GM12878 (cell line): ENCODE measurements at regions not wholly inside any gene's neighbourhood (a gene's known extent, or its start where the extent isn't known, plus 50 kb on each side); places are given as distances from the start of the nearest gene placed in this dataset.

Source experiments
- ATAC-seq: fragments of 200-7000 bp; cut with Tn5 transposase; 3 replicates; pipeline ENCODE4 v1.9.1; 2020; ENCODE audit warnings: mild to moderate bottlenecking, moderate library complexity
- BruUV-seq: library from RNA; stranded (reverse); fragments of 400-500 nt; replicated peaks from 2 replicates; lab custom pipeline; 2021; lab: Mats Ljungman, UMichigan
- CTCF ChIA-PET: fragments of 300-600 bp; sonication (Branson Sonifier 250); formaldehyde crosslinking; extraction: SDS; loops from one replicate; lab custom pipeline; 2021; ENCODE audit warnings: inconsistent platforms; lab: Yijun Ruan, JAX
- POLR2A ChIA-PET: fragments of 350-600 bp; formaldehyde crosslinking; extraction: SDS; loops from one replicate; lab custom pipeline; 2021; ENCODE audit warnings: inconsistent platforms; lab: Charles Lee
- RAD21 ChIA-PET: fragments of 300-600 bp; sonication (Branson Sonifier 250); formaldehyde crosslinking; loops from one replicate; lab custom pipeline; 2023; ENCODE audit warnings: antibody characterized with exemption; ENCODE audit not compliant: unreplicated experiment; lab: Charles Lee
- SMC1A ChIA-PET: fragments of 300-600 bp; sonication (Branson Sonifier 250); formaldehyde crosslinking; loops from one replicate; lab custom pipeline; 2023; ENCODE audit not compliant: unreplicated experiment, uncharacterized antibody; lab: Charles Lee
- DNase-seq: peaks from one replicate; pipeline ENCODE4 v3.0.0-alpha.2; 2011; ENCODE audit warnings: low read depth, low spot score
- FAIRE-seq: peaks from 3 replicates; lab custom pipeline; 2011; peaks lifted over from hg19 to GRCh38; lab: Jason Lieb, UNC
- H2AFZ ChIP-seq: 2 replicates; pipeline ENCODE4 v1.6.0; 2011; ENCODE audit warnings: low read depth, low read length, control low read depth; ENCODE audit not compliant: control insufficient read depth
- H3K27ac ChIP-seq: 2 replicates; pipeline ENCODE4 v1.5.1; 2011; ENCODE audit warnings: control low read depth; ENCODE audit not compliant: control insufficient read depth, insufficient read depth
- H3K27me3 ChIP-seq, 2 experiments: replicated peaks in 1 of 2; 2 replicates each; pipeline versions ENCODE4 v1.6.0 to v1.6.1; 2011; ENCODE audit warnings: low read length in 1 of 2; ENCODE audit not compliant: control insufficient read depth in 2 of 2, insufficient read depth in 2 of 2
- H3K36me3 ChIP-seq, 2 experiments: 2 replicates each; pipeline ENCODE4 v1.5.1; 2011; ENCODE audit warnings: low read length in 1 of 2; ENCODE audit not compliant: control insufficient read depth in 2 of 2, insufficient read depth in 2 of 2
- H3K4me1 ChIP-seq: 2 replicates; pipeline ENCODE4 v1.6.1; 2011; ENCODE audit warnings: mild to moderate bottlenecking, low read length, moderate library complexity, mixed read lengths; ENCODE audit not compliant: control insufficient read depth, insufficient read depth
- H3K4me2 ChIP-seq: 2 replicates; pipeline ENCODE4 v1.6.0; 2011; ENCODE audit warnings: control low read depth; ENCODE audit not compliant: control insufficient read depth, insufficient read depth
- H3K4me3 ChIP-seq: fragments of 200-600 bp; sonication (generic); 2 replicates; pipeline ENCODE4 v1.5.1; 2016
- H3K79me2 ChIP-seq: 2 replicates; pipeline ENCODE4 v1.6.0; 2011; ENCODE audit warnings: low read length; ENCODE audit not compliant: control insufficient read depth, insufficient read depth
- H3K9ac ChIP-seq: 2 replicates; pipeline ENCODE4 v1.8.0; 2011; ENCODE audit warnings: low read length, control low read depth, mixed read lengths; ENCODE audit not compliant: control insufficient read depth, insufficient read depth
- H3K9me3 ChIP-seq: replicated peaks from 3 replicates; pipeline ENCODE4 v1.5.1; 2011; ENCODE audit warnings: mild to moderate bottlenecking, low read length; ENCODE audit not compliant: control insufficient read depth, insufficient read depth
- H4K20me1 ChIP-seq: 2 replicates; pipeline ENCODE4 v1.6.0; 2011; ENCODE audit not compliant: control insufficient read depth, insufficient read depth
- BHLHE40 ChIP-seq, 2 experiments: fragments of 450-650 bp in 1 of 2; IDR thresholded peaks; 2 replicates each; pipeline ENCODE4 v1.6.1; 2011 to 2017; ENCODE audit warnings: low read depth in 2 of 2, borderline replicate concordance in 1 of 2, improper control_type of control experiment in 1 of 2, low read length in 1 of 2, mild to moderate bottlenecking in 1 of 2
- CREM ChIP-seq: IDR thresholded peaks from 2 replicates; pipeline ENCODE4 v1.6.1; 2014; ENCODE audit warnings: antibody characterized with exemption, low read depth
- ESRRA ChIP-seq: IDR thresholded peaks from 2 replicates; pipeline ENCODE4 v1.6.1; 2012; ENCODE audit warnings: mild to moderate bottlenecking, low read length, improper control_type of control experiment
- FOS ChIP-seq: IDR thresholded peaks from 3 replicates; pipeline ENCODE4 v1.6.1; 2011; ENCODE audit warnings: borderline replicate concordance; ENCODE audit not compliant: insufficient read length; ENCODE audit errors: extremely low read depth
- NFYA ChIP-seq: IDR thresholded peaks from 2 replicates; pipeline ENCODE4 v1.6.1; 2011; ENCODE audit warnings: low read depth, mild to moderate bottlenecking, low read length, improper control_type of control experiment, borderline replicate concordance
- SIN3A ChIP-seq: IDR thresholded peaks from 2 replicates; pipeline ENCODE4 v1.6.1; 2012; ENCODE audit warnings: low read depth, low read length, improper control_type of control experiment
- SMAD5 ChIP-seq: IDR thresholded peaks from 2 replicates; pipeline ENCODE4 v1.6.1; 2016; ENCODE audit warnings: antibody characterized with exemption, low read depth
- SPI1 ChIP-seq: IDR thresholded peaks from 2 replicates; pipeline ENCODE4 v1.6.1; 2011; ENCODE audit warnings: low read depth, mild to moderate bottlenecking, low read length, moderate library complexity, borderline replicate concordance; ENCODE audit not compliant: insufficient read depth
- SREBF1 ChIP-seq: IDR thresholded peaks from 2 replicates; pipeline ENCODE4 v1.6.1; 2012; ENCODE audit warnings: mild to moderate bottlenecking, low read length
- SRF ChIP-seq, 2 experiments: IDR thresholded peaks; 2 replicates each; pipeline ENCODE4 v1.6.1; 2011; ENCODE audit warnings: low read depth in 2 of 2, low read length in 2 of 2, mild to moderate bottlenecking in 1 of 2, moderate library complexity in 1 of 2
- ZNF274 ChIP-seq: IDR thresholded peaks from one replicate; pipeline ENCODE4 v1.8.0; 2011; ENCODE audit not compliant: insufficient read length, insufficient read depth
- ZZZ3 ChIP-seq: IDR thresholded peaks from 2 replicates; pipeline ENCODE4 v1.6.1; 2011; ENCODE audit warnings: low read depth; ENCODE audit not compliant: control insufficient read depth, insufficient read length
- WGBS: methylation state at CpG from one replicate; pipeline ENCODE4 v1.1.6; 2016; ENCODE audit warnings: low lambda C conversion rate; ENCODE audit not compliant: insufficient replicate concordance, insufficient coverage; ENCODE audit errors: missing lambda C conversion rate; 5-methylcytosine and 5-hydroxymethylcytosine counted together
- in situ Hi-C: fragments of 300-500 bp; cut with MboI; formaldehyde crosslinking; loops from 9 replicates; pipeline ENCODE4 v1.14.3; 2018; ENCODE audit warnings: mixed read lengths
- intact Hi-C: fragments of 100-400 bp; cut with micrococcal nuclease; formaldehyde crosslinking; loops from one replicate; pipeline ENCODE4 v1.14.2; 2022; ENCODE audit not compliant: unreplicated experiment
- TF ChIP-seq, protein P1 (sequence below): IDR thresholded peaks from 2 replicates; pipeline ENCODE4 v1.6.1; 2011; ENCODE audit warnings: borderline replicate concordance, low read depth, mild to moderate bottlenecking, moderate library complexity, mixed read lengths, low read length; ENCODE audit not compliant: insufficient read depth; ENCODE audit errors: extremely low read length
- TF ChIP-seq, protein P2 (sequence below): fragments of 450-650 bp; IDR thresholded peaks from 2 replicates; pipeline ENCODE4 v1.6.1; 2018; ENCODE audit warnings: borderline replicate concordance, mild to moderate bottlenecking; ENCODE audit not compliant: partially characterized antibody
- TF ChIP-seq, protein P3 (sequence below): fragments of 450-650 bp; formaldehyde crosslinking; IDR thresholded peaks from 2 replicates; pipeline ENCODE4 v1.4.0; 2022; ENCODE audit warnings: mild to moderate bottlenecking, moderate library complexity
- TF ChIP-seq, protein P4 (sequence below): IDR thresholded peaks from 2 replicates; pipeline ENCODE4 v1.6.1; 2011; ENCODE audit warnings: borderline replicate concordance, low read depth, mild to moderate bottlenecking, moderate library complexity, low read length; ENCODE audit not compliant: insufficient read depth, poor library complexity, severe bottlenecking

DNA sequence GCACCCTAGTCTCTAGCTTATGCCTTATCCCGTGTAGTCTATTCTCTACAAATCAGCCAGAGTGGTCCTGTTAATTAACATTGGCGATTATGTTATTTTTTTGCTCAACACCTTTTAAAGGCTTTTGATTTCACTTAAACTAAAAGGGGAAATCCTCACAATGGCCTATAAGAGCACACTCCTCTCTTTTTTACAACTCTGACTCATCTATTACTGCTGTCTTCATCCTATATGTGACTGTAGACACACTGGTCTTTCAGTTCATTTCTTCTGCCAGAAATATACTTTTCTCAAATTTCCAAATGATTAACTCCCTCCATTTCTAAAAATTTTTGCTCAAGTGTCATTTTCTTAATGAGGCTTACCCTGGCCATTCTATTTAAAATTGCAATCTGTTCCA is 143.4 kb downstream of the NSUN3 start (continued):
- TF ChIP-seq, protein P1, sequence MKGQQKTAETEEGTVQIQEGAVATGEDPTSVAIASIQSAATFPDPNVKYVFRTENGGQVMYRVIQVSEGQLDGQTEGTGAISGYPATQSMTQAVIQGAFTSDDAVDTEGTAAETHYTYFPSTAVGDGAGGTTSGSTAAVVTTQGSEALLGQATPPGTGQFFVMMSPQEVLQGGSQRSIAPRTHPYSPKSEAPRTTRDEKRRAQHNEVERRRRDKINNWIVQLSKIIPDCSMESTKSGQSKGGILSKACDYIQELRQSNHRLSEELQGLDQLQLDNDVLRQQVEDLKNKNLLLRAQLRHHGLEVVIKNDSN: no peak
- no peak for TF ChIP-seq FOS
- TF ChIP-seq SREBF1: no peak
- TF ChIP-seq CREM: no peak
- TF ChIP-seq ZNF274: no peak
- no peak for TF ChIP-seq SIN3A
- no peak for TF ChIP-seq NFYA
- no peak for TF ChIP-seq SRF (IDR thresholded peaks at IDR 0.05; ENCODE audit: low read depth in 2 of 2, low read length in 2 of 2)
- TF ChIP-seq ZZZ3: no peak

DNA sequence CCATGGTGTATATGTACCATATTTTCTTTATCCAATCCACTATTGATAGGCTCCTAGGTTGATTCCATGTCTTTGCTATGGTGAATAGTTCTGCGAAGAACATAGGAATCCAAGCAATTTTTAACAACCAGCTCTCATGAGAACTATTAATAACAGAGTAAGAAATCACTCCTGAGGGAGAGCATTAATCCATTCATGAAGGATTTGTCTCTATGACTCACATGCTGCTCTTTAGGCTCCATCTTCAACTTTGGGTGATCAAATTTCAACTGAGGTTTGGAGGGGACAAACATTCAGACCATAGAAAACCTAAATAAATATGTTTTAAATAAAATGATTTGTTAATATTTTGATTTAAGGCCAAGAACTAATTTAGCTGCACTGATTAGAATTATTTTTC is 147.4 kb downstream of the NSUN3 start:
- WGBS: 0% methylated on average over 1 of the region's 1 CpG
- Histone ChIP-seq H3K9ac (no peak overlapping the region), H3K4me3 (no peak overlapping the region), H3K9me3 (no peaks in the 10 kb centered on the region), H3K4me1 (no peaks in the 10 kb centered on the region), H2AFZ (no peak overlapping the region), H3K79me2 (no peaks in the 10 kb centered on the region), H4K20me1 (no peaks in the 10 kb centered on the region), H3K4me2 (no peak overlapping the region), H3K27ac (no peak overlapping the region), H3K36me3 (no peaks in the 10 kb centered on the region), H3K27me3 (no peaks in the 10 kb centered on the region)
- ChIA-PET RAD21 (no interaction called here), CTCF (no interaction called here), POLR2A (no interaction called here), SMC1A (no interaction called here)
- in situ Hi-C loops: no loop called here
- no peak for ATAC-seq
- no peak for DNase-seq
- intact Hi-C loops: no loop called here
- FAIRE-seq: no peak
- BruUV-seq: no TSS peak
- TF ChIP-seq CREM: no peak
- TF ChIP-seq SPI1: no peak
- TF ChIP-seq, protein P2, sequence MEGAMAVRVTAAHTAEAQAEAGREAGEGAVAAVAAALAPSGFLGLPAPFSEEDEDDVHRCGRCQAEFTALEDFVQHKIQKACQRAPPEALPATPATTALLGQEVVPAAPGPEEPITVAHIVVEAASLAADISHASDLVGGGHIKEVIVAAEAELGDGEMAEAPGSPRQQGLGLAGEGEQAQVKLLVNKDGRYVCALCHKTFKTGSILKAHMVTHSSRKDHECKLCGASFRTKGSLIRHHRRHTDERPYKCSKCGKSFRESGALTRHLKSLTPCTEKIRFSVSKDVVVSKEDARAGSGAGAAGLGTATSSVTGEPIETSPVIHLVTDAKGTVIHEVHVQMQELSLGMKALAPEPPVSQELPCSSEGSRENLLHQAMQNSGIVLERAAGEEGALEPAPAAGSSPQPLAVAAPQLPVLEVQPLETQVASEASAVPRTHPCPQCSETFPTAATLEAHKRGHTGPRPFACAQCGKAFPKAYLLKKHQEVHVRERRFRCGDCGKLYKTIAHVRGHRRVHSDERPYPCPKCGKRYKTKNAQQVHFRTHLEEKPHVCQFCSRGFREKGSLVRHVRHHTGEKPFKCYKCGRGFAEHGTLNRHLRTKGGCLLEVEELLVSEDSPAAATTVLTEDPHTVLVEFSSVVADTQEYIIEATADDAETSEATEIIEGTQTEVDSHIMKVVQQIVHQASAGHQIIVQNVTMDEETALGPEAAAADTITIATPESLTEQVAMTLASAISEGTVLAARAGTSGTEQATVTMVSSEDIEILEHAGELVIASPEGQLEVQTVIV: no peak
- TF ChIP-seq, protein P3, sequence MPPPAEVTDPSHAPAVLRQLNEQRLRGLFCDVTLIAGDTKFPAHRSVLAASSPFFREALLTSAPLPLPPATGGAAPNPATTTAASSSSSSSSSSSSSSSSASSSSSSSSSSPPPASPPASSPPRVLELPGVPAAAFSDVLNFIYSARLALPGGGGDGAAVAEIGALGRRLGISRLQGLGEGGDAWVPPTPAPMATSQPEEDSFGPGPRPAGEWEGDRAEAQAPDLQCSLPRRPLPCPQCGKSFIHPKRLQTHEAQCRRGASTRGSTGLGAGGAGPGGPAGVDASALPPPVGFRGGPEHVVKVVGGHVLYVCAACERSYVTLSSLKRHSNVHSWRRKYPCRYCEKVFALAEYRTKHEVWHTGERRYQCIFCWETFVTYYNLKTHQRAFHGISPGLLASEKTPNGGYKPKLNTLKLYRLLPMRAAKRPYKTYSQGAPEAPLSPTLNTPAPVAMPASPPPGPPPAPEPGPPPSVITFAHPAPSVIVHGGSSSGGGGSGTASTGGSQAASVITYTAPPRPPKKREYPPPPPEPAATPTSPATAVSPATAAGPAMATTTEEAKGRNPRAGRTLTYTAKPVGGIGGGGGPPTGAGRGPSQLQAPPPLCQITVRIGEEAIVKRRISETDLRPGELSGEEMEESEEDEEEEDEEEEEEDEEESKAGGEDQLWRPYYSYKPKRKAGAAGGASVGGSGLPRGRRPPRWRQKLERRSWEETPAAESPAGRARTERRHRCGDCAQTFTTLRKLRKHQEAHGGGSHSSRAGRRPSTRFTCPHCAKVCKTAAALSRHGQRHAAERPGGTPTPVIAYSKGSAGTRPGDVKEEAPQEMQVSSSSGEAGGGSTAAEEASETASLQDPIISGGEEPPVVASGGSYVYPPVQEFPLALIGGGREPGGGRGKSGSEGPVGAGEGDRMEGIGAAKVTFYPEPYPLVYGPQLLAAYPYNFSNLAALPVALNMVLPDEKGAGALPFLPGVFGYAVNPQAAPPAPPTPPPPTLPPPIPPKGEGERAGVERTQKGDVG: no peak
- no peak for TF ChIP-seq ESRRA
- TF ChIP-seq, protein P4, sequence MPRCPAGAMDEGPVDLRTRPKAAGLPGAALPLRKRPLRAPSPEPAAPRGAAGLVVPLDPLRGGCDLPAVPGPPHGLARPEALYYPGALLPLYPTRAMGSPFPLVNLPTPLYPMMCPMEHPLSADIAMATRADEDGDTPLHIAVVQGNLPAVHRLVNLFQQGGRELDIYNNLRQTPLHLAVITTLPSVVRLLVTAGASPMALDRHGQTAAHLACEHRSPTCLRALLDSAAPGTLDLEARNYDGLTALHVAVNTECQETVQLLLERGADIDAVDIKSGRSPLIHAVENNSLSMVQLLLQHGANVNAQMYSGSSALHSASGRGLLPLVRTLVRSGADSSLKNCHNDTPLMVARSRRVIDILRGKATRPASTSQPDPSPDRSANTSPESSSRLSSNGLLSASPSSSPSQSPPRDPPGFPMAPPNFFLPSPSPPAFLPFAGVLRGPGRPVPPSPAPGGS: no peak
- TF ChIP-seq BHLHE40 (IDR thresholded peaks at IDR 0.05; ENCODE audit: borderline replicate concordance in 1 of 2, low read depth in 2 of 2, low read length in 1 of 2): no peak
- TF ChIP-seq SMAD5: no peak
